ENCODE measurements at regions not wholly inside any gene's neighbourhood (a gene's known extent, or its start where the extent isn't known, plus 50 kb on each side); places are given as distances from the start of the nearest gene placed in this dataset.

GRCh38 chr13:107005577-107005976 lies 437.6 kb upstream of the ARGLU1 start:
- H2BK15ac ChIP-seq (ENCODE audit: low read depth, poor library complexity, severe bottlenecking) = no peak overlapping the region
- H2BK5ac ChIP-seq (ENCODE audit: low read depth, low read length, poor library complexity, severe bottlenecking) = no peak overlapping the region
- 76% methylated on average over 4 of the region's 4 CpGs for WGBS
- no peak overlapping the region for H3K23ac ChIP-seq (ENCODE audit: low read length in 2 of 2)
- H2BK12ac ChIP-seq (ENCODE audit: low read length in 2 of 2) = no peak overlapping the region
- H2AK5ac ChIP-seq (ENCODE audit: low read length, severe bottlenecking) = no peak overlapping the region
- no peak overlapping the region for H4K91ac ChIP-seq (ENCODE audit: low read length)
- no peak overlapping the region for H2AFZ ChIP-seq (ENCODE audit: low read depth, low read length)
- no peak overlapping the region for H3K9ac ChIP-seq (ENCODE audit: low read length)
- no peaks in the 10 kb centered on the region for H3K79me1 ChIP-seq (replicated peaks; ENCODE audit: low read length, poor library complexity, severe bottlenecking)
- no peak overlapping the region for H3K4me2 ChIP-seq (ENCODE audit: low read length, poor library complexity, severe bottlenecking)
- no peak overlapping the region for H3K4ac ChIP-seq (ENCODE audit: low read depth in 1 of 2, low read length in 2 of 2)
- H3K18ac ChIP-seq (ENCODE audit: low read depth in 1 of 2, low read length in 2 of 2) = no peak overlapping the region
- no peak overlapping the region for H3K4me3 ChIP-seq (ENCODE audit: insufficient read depth in 1 of 2, low read depth in 1 of 2, low read length in 2 of 2)
- no peaks in the 10 kb centered on the region for H3K4me1 ChIP-seq (ENCODE audit: control insufficient read depth, insufficient read depth, low read depth, low read length)
- H2BK120ac ChIP-seq (ENCODE audit: low read depth, low read length) = no peak overlapping the region
- H4K8ac ChIP-seq (ENCODE audit: low read length) = no peak overlapping the region
- DNase-seq = no peak
- no peaks in the 10 kb centered on the region for H3K27me3 ChIP-seq (ENCODE audit: control insufficient read depth in 1 of 2, insufficient read depth in 1 of 2, low read length in 2 of 2)
- no peaks in the 10 kb centered on the region for H3K36me3 ChIP-seq (ENCODE audit: control insufficient read depth in 1 of 2, insufficient read depth in 2 of 2, low read depth in 1 of 2, low read length in 2 of 2)
- no peak overlapping the region for H3K14ac ChIP-seq (ENCODE audit: low read length in 2 of 2)
- no peaks in the 10 kb centered on the region for H3K9me3 ChIP-seq (ENCODE audit: control insufficient read depth, low read length)
- no peak overlapping the region for H3K27ac ChIP-seq (ENCODE audit: low read length, poor library complexity, severe bottlenecking)

GRCh38 chr13:107003911-107004310 lies 436.0 kb upstream of the ARGLU1 start:
- Histone ChIP-seq H3K4me2 (ENCODE audit: low read length, poor library complexity, severe bottlenecking) (no peak overlapping the region), H2AFZ (ENCODE audit: low read depth, low read length) (no peak overlapping the region), H2AK5ac (ENCODE audit: low read length, severe bottlenecking) (no peak overlapping the region), H2BK15ac (ENCODE audit: low read depth, poor library complexity, severe bottlenecking) (no peak overlapping the region), H3K9me3 (ENCODE audit: control insufficient read depth, low read length) (no peaks in the 10 kb centered on the region), H4K91ac (ENCODE audit: low read length) (no peak overlapping the region), H3K18ac (ENCODE audit: low read depth in 1 of 2, low read length in 2 of 2) (no peak overlapping the region), H3K27me3 (ENCODE audit: control insufficient read depth in 1 of 2, insufficient read depth in 1 of 2, low read length in 2 of 2) (no peaks in the 10 kb centered on the region), H3K4me3 (ENCODE audit: insufficient read depth in 1 of 2, low read depth in 1 of 2, low read length in 2 of 2) (no peak overlapping the region), H3K14ac (ENCODE audit: low read length in 2 of 2) (no peak overlapping the region), H3K79me1 (replicated peaks; ENCODE audit: low read length, poor library complexity, severe bottlenecking) (no peaks in the 10 kb centered on the region), H3K36me3 (ENCODE audit: control insufficient read depth in 1 of 2, insufficient read depth in 2 of 2, low read depth in 1 of 2, low read length in 2 of 2) (no peaks in the 10 kb centered on the region), H3K4ac (ENCODE audit: low read depth in 1 of 2, low read length in 2 of 2) (no peak overlapping the region), H3K23ac (ENCODE audit: low read length in 2 of 2) (no peak overlapping the region), H2BK5ac (ENCODE audit: low read depth, low read length, poor library complexity, severe bottlenecking) (no peak overlapping the region), H3K4me1 (ENCODE audit: control insufficient read depth, insufficient read depth, low read depth, low read length) (no peaks in the 10 kb centered on the region), H2BK120ac (ENCODE audit: low read depth, low read length) (no peak overlapping the region), H2BK12ac (ENCODE audit: low read length in 2 of 2) (no peak overlapping the region), H3K9ac (ENCODE audit: low read length) (no peak overlapping the region), H3K27ac (ENCODE audit: low read length, poor library complexity, severe bottlenecking) (no peak overlapping the region), H4K8ac (ENCODE audit: low read length) (no peak overlapping the region)
- WGBS = 87% methylated on average over 2 of the region's 3 CpGs
- no peak for DNase-seq

GRCh38 chr13:106998664-106999063 lies 430.7 kb upstream of the ARGLU1 start:
- Histone ChIP-seq H3K4me3 (ENCODE audit: insufficient read depth in 1 of 2, low read depth in 1 of 2, low read length in 2 of 2) (no peak overlapping the region), H3K4me2 (ENCODE audit: low read length, poor library complexity, severe bottlenecking) (no peak overlapping the region), H3K27me3 (ENCODE audit: control insufficient read depth in 1 of 2, insufficient read depth in 1 of 2, low read length in 2 of 2) (no peaks in the 10 kb centered on the region), H4K91ac (ENCODE audit: low read length) (no peak overlapping the region), H3K4ac (ENCODE audit: low read depth in 1 of 2, low read length in 2 of 2) (no peak overlapping the region), H3K9me3 (ENCODE audit: control insufficient read depth, low read length) (no peaks in the 10 kb centered on the region), H3K18ac (ENCODE audit: low read depth in 1 of 2, low read length in 2 of 2) (no peak overlapping the region), H3K9ac (ENCODE audit: low read length) (no peak overlapping the region), H3K36me3 (ENCODE audit: control insufficient read depth in 1 of 2, insufficient read depth in 2 of 2, low read depth in 1 of 2, low read length in 2 of 2) (no peaks in the 10 kb centered on the region), H3K4me1 (ENCODE audit: control insufficient read depth, insufficient read depth, low read depth, low read length) (no peaks in the 10 kb centered on the region), H2AK5ac (ENCODE audit: low read length, severe bottlenecking) (no peak overlapping the region), H3K79me1 (replicated peaks; ENCODE audit: low read length, poor library complexity, severe bottlenecking) (no peaks in the 10 kb centered on the region), H2AFZ (ENCODE audit: low read depth, low read length) (no peak overlapping the region), H3K23ac (ENCODE audit: low read length in 2 of 2) (no peak overlapping the region), H2BK15ac (ENCODE audit: low read depth, poor library complexity, severe bottlenecking) (no peak overlapping the region), H2BK120ac (ENCODE audit: low read depth, low read length) (no peak overlapping the region), H3K14ac (ENCODE audit: low read length in 2 of 2) (no peak overlapping the region), H2BK5ac (ENCODE audit: low read depth, low read length, poor library complexity, severe bottlenecking) (no peak overlapping the region), H4K8ac (ENCODE audit: low read length) (no peak overlapping the region), H3K27ac (ENCODE audit: low read length, poor library complexity, severe bottlenecking) (no peak overlapping the region), H2BK12ac (ENCODE audit: low read length in 2 of 2) (no peak overlapping the region)
- 92% methylated on average over 5 of the region's 5 CpGs for WGBS
- DNase-seq = no peak

- no peaks in the 10 kb centered on the region for H3K27me3 ChIP-seq (ENCODE audit: control insufficient read depth in 1 of 2, insufficient read depth in 1 of 2, low read length in 2 of 2)
- no peak for DNase-seq
- H3K4ac ChIP-seq (ENCODE audit: low read depth in 1 of 2, low read length in 2 of 2) = no peak overlapping the region
- H3K9ac ChIP-seq (ENCODE audit: low read length) = no peak overlapping the region
- no peak overlapping the region for H2BK120ac ChIP-seq (ENCODE audit: low read depth, low read length)
- no peak overlapping the region for H4K8ac ChIP-seq (ENCODE audit: low read length)
- H3K4me1 ChIP-seq (ENCODE audit: control insufficient read depth, insufficient read depth, low read depth, low read length) = no peaks in the 10 kb centered on the region
- no peak overlapping the region for H2AK5ac ChIP-seq (ENCODE audit: low read length, severe bottlenecking)
- no peak overlapping the region for H2BK12ac ChIP-seq (ENCODE audit: low read length in 2 of 2)
- no peak overlapping the region for H2BK5ac ChIP-seq (ENCODE audit: low read depth, low read length, poor library complexity, severe bottlenecking)
- H3K4me2 ChIP-seq (ENCODE audit: low read length, poor library complexity, severe bottlenecking) = no peak overlapping the region
- H3K79me1 ChIP-seq (replicated peaks; ENCODE audit: low read length, poor library complexity, severe bottlenecking) = no peaks in the 10 kb centered on the region
- no peak overlapping the region for H3K23ac ChIP-seq (ENCODE audit: low read length in 2 of 2)
- no peak overlapping the region for H3K4me3 ChIP-seq (ENCODE audit: insufficient read depth in 1 of 2, low read depth in 1 of 2, low read length in 2 of 2)
- H4K91ac ChIP-seq (ENCODE audit: low read length) = no peak overlapping the region
- no peak overlapping the region for H2BK15ac ChIP-seq (ENCODE audit: low read depth, poor library complexity, severe bottlenecking)
- H3K27ac ChIP-seq (ENCODE audit: low read length, poor library complexity, severe bottlenecking) = no peak overlapping the region
- H3K36me3 ChIP-seq (ENCODE audit: control insufficient read depth in 1 of 2, insufficient read depth in 2 of 2, low read depth in 1 of 2, low read length in 2 of 2) = no peaks in the 10 kb centered on the region
- H3K18ac ChIP-seq (ENCODE audit: low read depth in 1 of 2, low read length in 2 of 2) = no peak overlapping the region
- 83% methylated on average over 3 of the region's 4 CpGs for WGBS
- no peak overlapping the region for H2AFZ ChIP-seq (ENCODE audit: low read depth, low read length)
- H3K14ac ChIP-seq (ENCODE audit: low read length in 2 of 2) = no peak overlapping the region
- H3K9me3 ChIP-seq (ENCODE audit: control insufficient read depth, low read length) = no peaks in the 10 kb centered on the region
Measured at GRCh38 chr13:106997696-106998095, 429.8 kb upstream of the ARGLU1 start.

Measured in mesenchymal stem cell (in vitro differentiated cells and primary cell).